ENCODE measurements at regions not wholly inside any gene's neighbourhood (a gene's known extent, or its start where the extent isn't known, plus 50 kb on each side); places are given as distances from the start of the nearest gene placed in this dataset.

GRCh38 chr10:33026422-33026821 lies 68.4 kb upstream of the ITGB1 start:
- no peaks in the 10 kb centered on the region for H3K79me1 ChIP-seq (ENCODE audit: low read depth in 1 of 2, low read length in 2 of 2)
- ChIA-PET CTCF (no interaction called here), POLR2A (ENCODE audit: unreplicated experiment) (no interaction called here)
- H2BK120ac ChIP-seq (ENCODE audit: low read depth, low read length) = no peak overlapping the region
- no peak overlapping the region for H3K9ac ChIP-seq (ENCODE audit: low read depth, low read length)
- intact Hi-C loops (cut with micrococcal nuclease) (no loop called here), in situ Hi-C loops (cut with MboI; ENCODE audit: low sequenced_read_pairs) (no loop called here), dilution Hi-C loops (cut with HindIII; ENCODE audit: low sequenced_read_pairs, unreplicated experiment) (no loop called here)
- H3K14ac ChIP-seq (replicated peaks; ENCODE audit: low read depth, low read length) = no peak overlapping the region
- H2AFZ ChIP-seq (replicated peaks; ENCODE audit: low read length, poor library complexity) = no peak overlapping the region
- no peak overlapping the region for H3K4ac ChIP-seq (ENCODE audit: low read depth, low read length)
- H4K5ac ChIP-seq (ENCODE audit: low read depth, low read length) = no peak overlapping the region
- H4K20me1 ChIP-seq (ENCODE audit: insufficient read depth, low read length) = no peaks in the 10 kb centered on the region
- H2BK15ac ChIP-seq (ENCODE audit: low read depth, low read length) = no peak overlapping the region
- no peak overlapping the region for H3K4me3 ChIP-seq (ENCODE audit: insufficient read depth, low read depth, low read length)
- no peak overlapping the region for H2BK5ac ChIP-seq (ENCODE audit: low read depth, low read length, poor library complexity, severe bottlenecking)
- peaks cover 3% of the 10 kb centered on the region; the same call in 1 of the 2 replicates for H3K9me1 ChIP-seq (ENCODE audit: insufficient read depth, low read length)
- no TSS peak for BruUV-seq (replicated peaks)
- ATAC-seq (ENCODE audit: low read depth) = no peak
- H3K18ac ChIP-seq (ENCODE audit: low read depth, low read length) = no peak overlapping the region
- H2AK5ac ChIP-seq (ENCODE audit: low read depth, low read length) = no peak overlapping the region
- no peaks in the 10 kb centered on the region for H3K36me3 ChIP-seq (ENCODE audit: control insufficient read depth, insufficient read depth, low read length)
- no peaks in the 10 kb centered on the region for H3K9me3 ChIP-seq (ENCODE audit: control insufficient read depth, insufficient read depth, low read length)
- DNase-seq = no peak
- no peaks in the 10 kb centered on the region; the same call in 1 of the 2 replicates for H3K27me3 ChIP-seq (ENCODE audit: control insufficient read depth, insufficient read depth, low read length)
- no peak overlapping the region for H3K27ac ChIP-seq (ENCODE audit: insufficient read depth, low read length)
- H3K4me1 ChIP-seq (ENCODE audit: control insufficient read depth, insufficient read depth, low read length) = no peaks in the 10 kb centered on the region
- no peak for TF ChIP-seq POLR2A (IDR thresholded peaks at IDR 0.05; ENCODE audit: low read depth, low read length)
- TF ChIP-seq ELK1 (IDR thresholded peaks at IDR 0.05; ENCODE audit: borderline replicate concordance, low read depth, low read length) = no peak
- H3K4me2 ChIP-seq (ENCODE audit: low read depth, low read length) = no peak overlapping the region
- H4K91ac ChIP-seq (ENCODE audit: insufficient read depth, low read depth, low read length) = no peak overlapping the region
- no peak overlapping the region for H3K23ac ChIP-seq (ENCODE audit: low read depth, low read length)
- no peak overlapping the region for H3K56ac ChIP-seq (ENCODE audit: extremely low read depth, insufficient read depth, low read length)
- H4K8ac ChIP-seq (ENCODE audit: low read depth in 2 of 2, low read length in 2 of 2) = no peak overlapping the region
- 100% methylated on average over 1 of the region's 3 CpGs; no CpG with 5 or more reads in 1 of the 2 experiments for WGBS, 2 experiments (ENCODE audit: extremely low coverage in 2 of 2, insufficient read length in 1 of 2)
- no peak overlapping the region for H2AK9ac ChIP-seq (replicated peaks; ENCODE audit: low read depth, low read length, poor library complexity)
- H2BK20ac ChIP-seq (ENCODE audit: low read depth, low read length) = no peak overlapping the region
